Loucy (cell line): ENCODE measurements at regions not wholly inside any gene's neighbourhood (a gene's known extent, or its start where the extent isn't known, plus 50 kb on each side); places are given as distances from the start of the nearest gene placed in this dataset.

ENCODE experiments used
- H2AFZ ChIP-seq: fragments of 200-600 bp; sonication (generic); 2 replicates; pipeline ENCODE4 v1.6.0; 2016; ENCODE audit warnings: antibody characterized with exemption, mild to moderate bottlenecking, low read length, moderate library complexity
- H3F3A ChIP-seq: fragments of 200-600 bp; 2 replicates; pipeline ENCODE4 v1.6.0; 2016; ENCODE audit warnings: antibody characterized with exemption, low read depth, mild to moderate bottlenecking
- H3K27me3 ChIP-seq: fragments of 200-600 bp; sonication (generic); 2 replicates; pipeline ENCODE4 v1.6.1; 2014; ENCODE audit warnings: low read length, mild to moderate bottlenecking; ENCODE audit not compliant: insufficient read depth, poor library complexity, severe bottlenecking
- H3K36me3 ChIP-seq: fragments of 200-600 bp; sonication (generic); 2 replicates; pipeline ENCODE4 v1.6.1; 2016; ENCODE audit warnings: low read length; ENCODE audit not compliant: insufficient read depth
- H3K4me1 ChIP-seq: fragments of 200-600 bp; sonication (generic); 2 replicates; pipeline ENCODE4 v1.5.1; 2014; ENCODE audit warnings: low read length, mild to moderate bottlenecking; ENCODE audit not compliant: insufficient read depth, poor library complexity, severe bottlenecking
- H3K4me2 ChIP-seq: fragments of 200-600 bp; sonication (generic); 2 replicates; pipeline ENCODE4 v1.6.0; 2014; ENCODE audit warnings: antibody characterized with exemption, low read length, low read depth, mild to moderate bottlenecking; ENCODE audit not compliant: poor library complexity, severe bottlenecking
- H3K4me3 ChIP-seq: fragments of 200-600 bp; sonication (generic); 2 replicates; pipeline ENCODE4 v1.5.1; 2014; ENCODE audit warnings: low read length, mild to moderate bottlenecking, mixed read lengths; ENCODE audit not compliant: poor library complexity, severe bottlenecking
- H3K79me2 ChIP-seq: fragments of 200-600 bp; sonication (generic); 2 replicates; pipeline ENCODE4 v1.6.1; 2014; ENCODE audit warnings: low read length; ENCODE audit not compliant: insufficient read depth
- H3K9ac ChIP-seq: fragments of 200-600 bp; sonication (generic); 2 replicates; pipeline ENCODE4 v1.6.0; 2014; ENCODE audit warnings: mild to moderate bottlenecking, low read depth, low read length, moderate library complexity; ENCODE audit not compliant: poor library complexity, severe bottlenecking
- H3K9me2 ChIP-seq: fragments of 200-600 bp; sonication (generic); replicated peaks from 2 replicates; pipeline ENCODE4 v1.6.1; 2016; ENCODE audit warnings: low read depth, low read length, mixed read lengths
- H3K9me3 ChIP-seq: fragments of 200-600 bp; sonication (generic); 2 replicates; pipeline ENCODE4 v1.6.1; 2014; ENCODE audit warnings: mild to moderate bottlenecking, antibody characterized with exemption, low read length, low read depth; ENCODE audit not compliant: insufficient read depth
- H4K20me1 ChIP-seq: fragments of 200-600 bp; sonication (generic); 2 replicates; pipeline ENCODE4 v1.6.0; 2014; ENCODE audit warnings: antibody characterized with exemption, low read length, mild to moderate bottlenecking; ENCODE audit not compliant: insufficient read depth, poor library complexity, severe bottlenecking
- EZH2phosphoT487 ChIP-seq: fragments of 200-600 bp; IDR thresholded peaks from 2 replicates; pipeline ENCODE4 v1.6.1; 2018; ENCODE audit warnings: antibody characterized with exemption, mild to moderate bottlenecking, moderate library complexity, borderline replicate concordance
- TF ChIP-seq, protein P1 (sequence below): fragments of 200-600 bp; sonication (generic); conservative IDR thresholded peaks from 2 replicates; pipeline ENCODE4 v1.5.1; 2014; ENCODE audit warnings: mild to moderate bottlenecking, antibody characterized with exemption, low read length

DNA sequence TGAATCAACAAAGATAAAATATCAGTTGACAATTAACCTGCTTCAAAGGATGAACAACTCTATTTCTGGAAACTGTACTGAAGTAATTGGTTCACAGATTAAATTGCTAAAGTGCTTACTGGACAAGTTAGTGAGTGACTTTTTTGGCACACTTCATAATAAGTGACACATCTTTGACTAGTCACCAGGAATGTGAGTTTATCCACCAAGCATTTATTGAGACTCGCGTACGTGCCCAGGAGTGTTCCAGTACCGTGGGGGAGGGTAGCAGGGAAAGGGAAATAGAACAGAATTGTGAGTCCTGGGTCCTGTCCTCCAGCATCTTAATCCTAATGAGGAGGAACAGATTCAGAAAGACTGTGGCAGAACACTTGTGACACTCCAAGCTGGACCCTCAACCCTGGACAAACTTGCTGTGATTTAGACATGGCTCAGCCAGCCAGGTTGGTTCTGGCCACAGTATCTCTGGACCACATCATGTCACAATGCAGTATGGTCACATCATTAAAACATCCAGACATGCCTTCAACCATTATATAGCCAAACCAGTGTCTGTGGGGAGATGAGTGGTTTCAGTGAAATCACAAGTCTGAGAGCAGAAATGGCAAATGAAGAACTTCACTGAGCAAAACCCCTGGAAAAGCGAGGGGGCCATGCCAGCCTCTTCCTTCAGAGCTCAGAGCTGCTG lies 623.1 kb downstream of the BNC2 start:
- TF ChIP-seq, protein P1, sequence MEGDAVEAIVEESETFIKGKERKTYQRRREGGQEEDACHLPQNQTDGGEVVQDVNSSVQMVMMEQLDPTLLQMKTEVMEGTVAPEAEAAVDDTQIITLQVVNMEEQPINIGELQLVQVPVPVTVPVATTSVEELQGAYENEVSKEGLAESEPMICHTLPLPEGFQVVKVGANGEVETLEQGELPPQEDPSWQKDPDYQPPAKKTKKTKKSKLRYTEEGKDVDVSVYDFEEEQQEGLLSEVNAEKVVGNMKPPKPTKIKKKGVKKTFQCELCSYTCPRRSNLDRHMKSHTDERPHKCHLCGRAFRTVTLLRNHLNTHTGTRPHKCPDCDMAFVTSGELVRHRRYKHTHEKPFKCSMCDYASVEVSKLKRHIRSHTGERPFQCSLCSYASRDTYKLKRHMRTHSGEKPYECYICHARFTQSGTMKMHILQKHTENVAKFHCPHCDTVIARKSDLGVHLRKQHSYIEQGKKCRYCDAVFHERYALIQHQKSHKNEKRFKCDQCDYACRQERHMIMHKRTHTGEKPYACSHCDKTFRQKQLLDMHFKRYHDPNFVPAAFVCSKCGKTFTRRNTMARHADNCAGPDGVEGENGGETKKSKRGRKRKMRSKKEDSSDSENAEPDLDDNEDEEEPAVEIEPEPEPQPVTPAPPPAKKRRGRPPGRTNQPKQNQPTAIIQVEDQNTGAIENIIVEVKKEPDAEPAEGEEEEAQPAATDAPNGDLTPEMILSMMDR, result no peak
- no peak overlapping the region for H3K4me3 ChIP-seq
- no peak overlapping the region for H2AFZ ChIP-seq
- H3K9me3 ChIP-seq, result no peaks in the 10 kb centered on the region
- H3K9me2 ChIP-seq, result no peaks in the 10 kb centered on the region
- H4K20me1 ChIP-seq, result no peaks in the 10 kb centered on the region
- H3K79me2 ChIP-seq, result no peaks in the 10 kb centered on the region
- H3F3A ChIP-seq, result no peaks in the 10 kb centered on the region
- no peaks in the 10 kb centered on the region for H3K27me3 ChIP-seq
- H3K9ac ChIP-seq, result no peak overlapping the region
- H3K4me1 ChIP-seq, result no peaks in the 10 kb centered on the region
- H3K36me3 ChIP-seq, result no peaks in the 10 kb centered on the region
- no peak overlapping the region for H3K4me2 ChIP-seq

DNA sequence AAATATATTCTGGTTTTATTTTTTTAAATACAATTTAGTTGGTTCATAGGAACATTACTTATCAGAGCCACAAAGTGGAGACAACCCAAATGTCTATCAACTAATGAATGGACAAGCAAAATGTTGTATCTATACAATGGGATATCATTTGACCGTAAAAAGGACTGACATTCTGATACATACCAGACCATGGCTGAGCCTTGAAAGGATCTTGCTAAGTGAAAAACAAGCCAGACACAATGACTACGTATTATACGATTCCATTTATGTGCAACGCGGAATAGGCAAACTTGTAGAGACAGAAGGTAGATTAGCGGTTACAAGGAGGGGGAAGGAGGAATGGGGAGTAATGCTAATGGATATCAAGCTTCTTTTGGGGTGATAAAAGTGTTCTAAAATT lies 621.6 kb downstream of the BNC2 start:
- H3K27me3 ChIP-seq, result no peaks in the 10 kb centered on the region
- no peaks in the 10 kb centered on the region for H3K36me3 ChIP-seq
- no peaks in the 10 kb centered on the region for H4K20me1 ChIP-seq
- no peak overlapping the region for H3K4me3 ChIP-seq
- no peak overlapping the region for H2AFZ ChIP-seq
- H3K4me2 ChIP-seq, result no peak overlapping the region
- no peaks in the 10 kb centered on the region for H3K4me1 ChIP-seq
- H3K9me3 ChIP-seq, result no peaks in the 10 kb centered on the region
- no peak overlapping the region for H3K9ac ChIP-seq
- no peaks in the 10 kb centered on the region for H3F3A ChIP-seq
- no peaks in the 10 kb centered on the region for H3K79me2 ChIP-seq
- TF ChIP-seq, protein P1, result no peak
- no peak for TF ChIP-seq EZH2phosphoT487
- H3K9me2 ChIP-seq, result no peaks in the 10 kb centered on the region

DNA sequence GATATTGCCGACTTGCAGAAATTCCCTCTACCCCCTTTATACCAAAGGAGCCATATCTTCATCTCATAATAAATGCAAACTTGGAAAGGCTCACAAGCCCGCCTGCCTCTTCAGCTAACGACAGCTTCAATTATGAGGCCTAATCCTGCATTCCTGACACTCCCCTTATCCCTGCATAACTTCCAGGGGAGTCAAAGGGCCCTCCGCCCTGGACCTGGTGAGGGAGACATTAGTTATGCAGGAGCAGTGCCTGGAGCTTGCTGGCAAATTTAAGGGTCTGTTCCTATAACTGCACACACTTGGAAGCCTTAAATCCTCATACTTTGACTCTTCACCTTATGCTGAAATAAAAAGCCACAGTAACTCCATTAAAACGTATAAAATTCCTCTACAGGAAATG lies 617.9 kb downstream of the BNC2 start:
- no peak overlapping the region for H2AFZ ChIP-seq
- no peaks in the 10 kb centered on the region for H3K36me3 ChIP-seq
- no peak overlapping the region for H3K9ac ChIP-seq
- TF ChIP-seq, protein P1, result no peak
- no peak for TF ChIP-seq EZH2phosphoT487
- no peaks in the 10 kb centered on the region for H3F3A ChIP-seq
- H3K4me1 ChIP-seq, result no peaks in the 10 kb centered on the region
- no peaks in the 10 kb centered on the region for H3K9me2 ChIP-seq
- no peak overlapping the region for H3K4me3 ChIP-seq
- H3K79me2 ChIP-seq, result no peaks in the 10 kb centered on the region
- no peak overlapping the region for H3K4me2 ChIP-seq
- no peaks in the 10 kb centered on the region for H3K9me3 ChIP-seq
- peaks cover 4% of the 10 kb centered on the region for H3K27me3 ChIP-seq
- no peaks in the 10 kb centered on the region for H4K20me1 ChIP-seq
